ENCODE measurements at regions not wholly inside any gene's neighbourhood (a gene's known extent, or its start where the extent isn't known, plus 50 kb on each side); places are given as distances from the start of the nearest gene placed in this dataset.
A peak's percentile ranks its signal among the peaks of the same experiment; 100 is the strongest.

DNA sequence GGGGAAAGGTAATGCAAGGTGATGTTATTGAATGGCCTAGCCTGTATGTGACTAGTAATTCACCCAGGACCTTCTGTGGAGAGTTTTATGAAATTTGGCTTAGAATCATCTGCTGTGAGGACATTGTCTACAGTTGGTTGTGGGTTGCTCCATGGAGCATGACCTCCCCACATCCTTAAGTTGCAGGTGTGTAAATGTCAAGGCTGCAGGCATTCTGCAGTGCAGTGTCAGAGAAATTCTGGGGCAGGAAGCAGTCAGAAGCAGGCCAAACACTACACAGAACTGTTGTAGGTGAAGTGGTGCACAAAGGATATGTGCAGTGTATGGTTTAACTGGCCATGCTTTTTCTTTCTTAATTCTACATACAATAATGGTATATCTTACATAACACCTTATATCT lies 588.3 kb downstream of the EBF1 start:
- H3K36me3 ChIP-seq (ENCODE audit: insufficient read depth, low read length): no peaks in the 10 kb centered on the region
- no peaks in the 10 kb centered on the region for H4K20me1 ChIP-seq (ENCODE audit: insufficient read depth, low read length)
- no peak overlapping the region for H3K9ac ChIP-seq (ENCODE audit: low read length)
- no peak overlapping the region for H3K4me2 ChIP-seq (ENCODE audit: low read length)
- TF ChIP-seq EZH2 (IDR thresholded peaks at IDR 0.05; ENCODE audit: borderline replicate concordance, low read length): no peak
- TF ChIP-seq, protein P1, sequence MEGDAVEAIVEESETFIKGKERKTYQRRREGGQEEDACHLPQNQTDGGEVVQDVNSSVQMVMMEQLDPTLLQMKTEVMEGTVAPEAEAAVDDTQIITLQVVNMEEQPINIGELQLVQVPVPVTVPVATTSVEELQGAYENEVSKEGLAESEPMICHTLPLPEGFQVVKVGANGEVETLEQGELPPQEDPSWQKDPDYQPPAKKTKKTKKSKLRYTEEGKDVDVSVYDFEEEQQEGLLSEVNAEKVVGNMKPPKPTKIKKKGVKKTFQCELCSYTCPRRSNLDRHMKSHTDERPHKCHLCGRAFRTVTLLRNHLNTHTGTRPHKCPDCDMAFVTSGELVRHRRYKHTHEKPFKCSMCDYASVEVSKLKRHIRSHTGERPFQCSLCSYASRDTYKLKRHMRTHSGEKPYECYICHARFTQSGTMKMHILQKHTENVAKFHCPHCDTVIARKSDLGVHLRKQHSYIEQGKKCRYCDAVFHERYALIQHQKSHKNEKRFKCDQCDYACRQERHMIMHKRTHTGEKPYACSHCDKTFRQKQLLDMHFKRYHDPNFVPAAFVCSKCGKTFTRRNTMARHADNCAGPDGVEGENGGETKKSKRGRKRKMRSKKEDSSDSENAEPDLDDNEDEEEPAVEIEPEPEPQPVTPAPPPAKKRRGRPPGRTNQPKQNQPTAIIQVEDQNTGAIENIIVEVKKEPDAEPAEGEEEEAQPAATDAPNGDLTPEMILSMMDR (IDR thresholded peaks at IDR 0.05; ENCODE audit: low read length): no peak
- peaks cover 40% of the 10 kb centered on the region for H3K4me1 ChIP-seq (ENCODE audit: insufficient read depth, low read length, severe bottlenecking)
- H3K27me3 ChIP-seq (ENCODE audit: insufficient read depth, low read length): no peaks in the 10 kb centered on the region
- peak overlapping the region; percentile 72 for H3K27ac ChIP-seq (ENCODE audit: low read depth, low read length, poor library complexity, severe bottlenecking)
- peaks cover 2% of the 10 kb centered on the region for H3K9me3 ChIP-seq (ENCODE audit: low read length)
- H3K79me2 ChIP-seq (ENCODE audit: insufficient read depth, low read length): no peaks in the 10 kb centered on the region
- no peaks in the 10 kb centered on the region for H3F3A ChIP-seq (ENCODE audit: insufficient read depth, low read length)
- H2AFZ ChIP-seq (ENCODE audit: low read length): no peak overlapping the region
- H3K4me3 ChIP-seq (ENCODE audit: low read depth, low read length, poor library complexity, severe bottlenecking): no peak overlapping the region
- H3K9me2 ChIP-seq (ENCODE audit: low read depth, low read length): no peaks in the 10 kb centered on the region

GRCh38 chr5:158510479-158510878 lies 589.2 kb downstream of the EBF1 start:
- Histone ChIP-seq H3K27ac (ENCODE audit: low read depth, low read length, poor library complexity, severe bottlenecking) (peak overlapping the region; percentile 72), H3K4me2 (ENCODE audit: low read length) (no peak overlapping the region), H3K36me3 (ENCODE audit: insufficient read depth, low read length) (no peaks in the 10 kb centered on the region), H3K9me3 (ENCODE audit: low read length) (peaks cover 5% of the 10 kb centered on the region), H3K9me2 (ENCODE audit: low read depth, low read length) (no peaks in the 10 kb centered on the region), H3F3A (ENCODE audit: insufficient read depth, low read length) (no peaks in the 10 kb centered on the region), H3K9ac (ENCODE audit: low read length) (no peak overlapping the region), H2AFZ (ENCODE audit: low read length) (no peak overlapping the region), H3K79me2 (ENCODE audit: insufficient read depth, low read length) (no peaks in the 10 kb centered on the region), H3K4me1 (ENCODE audit: insufficient read depth, low read length, severe bottlenecking) (peaks cover 40% of the 10 kb centered on the region), H3K4me3 (ENCODE audit: low read depth, low read length, poor library complexity, severe bottlenecking) (no peak overlapping the region), H3K27me3 (ENCODE audit: insufficient read depth, low read length) (no peaks in the 10 kb centered on the region), H4K20me1 (ENCODE audit: insufficient read depth, low read length) (no peaks in the 10 kb centered on the region)
- TF ChIP-seq, protein P1 (IDR thresholded peaks at IDR 0.05; ENCODE audit: low read length): no peak
- TF ChIP-seq EZH2 (IDR thresholded peaks at IDR 0.05; ENCODE audit: borderline replicate concordance, low read length): no peak

DNA sequence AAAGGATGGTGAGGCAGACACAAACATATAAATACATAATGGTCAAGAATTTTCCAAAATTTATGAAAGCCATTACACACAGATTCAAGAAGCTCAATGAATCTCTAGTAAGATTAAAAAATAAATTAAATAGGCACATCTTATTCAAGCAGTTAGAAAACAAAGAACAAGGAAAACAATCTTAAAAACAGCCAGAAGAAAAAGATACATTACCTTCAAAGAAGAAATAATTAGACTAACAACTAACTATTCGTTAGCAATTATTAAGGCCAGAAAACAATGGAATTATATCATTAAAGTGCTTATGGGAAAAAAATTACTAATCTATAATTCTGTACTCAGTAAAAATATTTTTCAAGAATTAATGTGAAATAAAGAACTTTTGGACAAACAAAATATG lies 593.1 kb downstream of the EBF1 start:
- no peak overlapping the region for H3K27ac ChIP-seq (ENCODE audit: low read depth, low read length, poor library complexity, severe bottlenecking)
- no peaks in the 10 kb centered on the region for H3K9me2 ChIP-seq (ENCODE audit: low read depth, low read length)
- H3K4me1 ChIP-seq (ENCODE audit: insufficient read depth, low read length, severe bottlenecking): peaks cover 11% of the 10 kb centered on the region
- H3K4me2 ChIP-seq (ENCODE audit: low read length): no peak overlapping the region
- H3K9ac ChIP-seq (ENCODE audit: low read length): no peak overlapping the region
- TF ChIP-seq, protein P1 (IDR thresholded peaks at IDR 0.05; ENCODE audit: low read length): no peak
- no peak for TF ChIP-seq EZH2 (IDR thresholded peaks at IDR 0.05; ENCODE audit: borderline replicate concordance, low read length)
- no peaks in the 10 kb centered on the region for H3K79me2 ChIP-seq (ENCODE audit: insufficient read depth, low read length)
- H3K4me3 ChIP-seq (ENCODE audit: low read depth, low read length, poor library complexity, severe bottlenecking): no peak overlapping the region
- peaks cover 5% of the 10 kb centered on the region for H3K9me3 ChIP-seq (ENCODE audit: low read length)
- H4K20me1 ChIP-seq (ENCODE audit: insufficient read depth, low read length): no peaks in the 10 kb centered on the region
- no peaks in the 10 kb centered on the region for H3F3A ChIP-seq (ENCODE audit: insufficient read depth, low read length)
- H3K27me3 ChIP-seq (ENCODE audit: insufficient read depth, low read length): no peaks in the 10 kb centered on the region
- H2AFZ ChIP-seq (ENCODE audit: low read length): no peak overlapping the region
- H3K36me3 ChIP-seq (ENCODE audit: insufficient read depth, low read length): no peaks in the 10 kb centered on the region
